GM12878 (cell line): ENCODE measurements at regions not wholly inside any gene's neighbourhood (a gene's known extent, or its start where the extent isn't known, plus 50 kb on each side); places are given as distances from the start of the nearest gene placed in this dataset.

Experiments used
- ATAC-seq: fragments of 200-7000 bp; cut with Tn5 transposase; 3 replicates; pipeline ENCODE4 v1.9.1; 2020; ENCODE audit warnings: mild to moderate bottlenecking, moderate library complexity
- BruUV-seq: library from RNA; stranded (reverse); fragments of 400-500 nt; replicated peaks from 2 replicates; lab custom pipeline; 2021; lab: Mats Ljungman, UMichigan
- CTCF ChIA-PET: fragments of 300-600 bp; sonication (Branson Sonifier 250); formaldehyde crosslinking; extraction: SDS; loops from one replicate; lab custom pipeline; 2021; ENCODE audit warnings: inconsistent platforms; lab: Yijun Ruan, JAX
- POLR2A ChIA-PET: fragments of 350-600 bp; formaldehyde crosslinking; extraction: SDS; loops from one replicate; lab custom pipeline; 2021; ENCODE audit warnings: inconsistent platforms; lab: Charles Lee
- RAD21 ChIA-PET: fragments of 300-600 bp; sonication (Branson Sonifier 250); formaldehyde crosslinking; loops from one replicate; lab custom pipeline; 2023; ENCODE audit warnings: antibody characterized with exemption; ENCODE audit not compliant: unreplicated experiment; lab: Charles Lee
- SMC1A ChIA-PET: fragments of 300-600 bp; sonication (Branson Sonifier 250); formaldehyde crosslinking; loops from one replicate; lab custom pipeline; 2023; ENCODE audit not compliant: unreplicated experiment, uncharacterized antibody; lab: Charles Lee
- DNase-seq: peaks from one replicate; pipeline ENCODE4 v3.0.0-alpha.2; 2011; ENCODE audit warnings: low read depth, low spot score
- FAIRE-seq: peaks from 3 replicates; lab custom pipeline; 2011; peaks lifted over from hg19 to GRCh38; lab: Jason Lieb, UNC
- H2AFZ ChIP-seq: 2 replicates; pipeline ENCODE4 v1.6.0; 2011; ENCODE audit warnings: low read depth, low read length, control low read depth; ENCODE audit not compliant: control insufficient read depth
- H3K27ac ChIP-seq: 2 replicates; pipeline ENCODE4 v1.5.1; 2011; ENCODE audit warnings: control low read depth; ENCODE audit not compliant: control insufficient read depth, insufficient read depth
- H3K27me3 ChIP-seq, 2 experiments: replicated peaks in 1 of 2; 2 replicates each; pipeline versions ENCODE4 v1.6.0 to v1.6.1; 2011; ENCODE audit warnings: low read length in 1 of 2; ENCODE audit not compliant: control insufficient read depth in 2 of 2, insufficient read depth in 2 of 2
- H3K36me3 ChIP-seq, 2 experiments: 2 replicates each; pipeline ENCODE4 v1.5.1; 2011; ENCODE audit warnings: low read length in 1 of 2; ENCODE audit not compliant: control insufficient read depth in 2 of 2, insufficient read depth in 2 of 2
- H3K4me1 ChIP-seq: 2 replicates; pipeline ENCODE4 v1.6.1; 2011; ENCODE audit warnings: mild to moderate bottlenecking, low read length, moderate library complexity, mixed read lengths; ENCODE audit not compliant: control insufficient read depth, insufficient read depth
- H3K4me2 ChIP-seq: 2 replicates; pipeline ENCODE4 v1.6.0; 2011; ENCODE audit warnings: control low read depth; ENCODE audit not compliant: control insufficient read depth, insufficient read depth
- H3K4me3 ChIP-seq: fragments of 200-600 bp; sonication (generic); 2 replicates; pipeline ENCODE4 v1.5.1; 2016
- H3K79me2 ChIP-seq: 2 replicates; pipeline ENCODE4 v1.6.0; 2011; ENCODE audit warnings: low read length; ENCODE audit not compliant: control insufficient read depth, insufficient read depth
- H3K9ac ChIP-seq: 2 replicates; pipeline ENCODE4 v1.8.0; 2011; ENCODE audit warnings: low read length, control low read depth, mixed read lengths; ENCODE audit not compliant: control insufficient read depth, insufficient read depth
- H3K9me3 ChIP-seq: replicated peaks from 3 replicates; pipeline ENCODE4 v1.5.1; 2011; ENCODE audit warnings: mild to moderate bottlenecking, low read length; ENCODE audit not compliant: control insufficient read depth, insufficient read depth
- H4K20me1 ChIP-seq: 2 replicates; pipeline ENCODE4 v1.6.0; 2011; ENCODE audit not compliant: control insufficient read depth, insufficient read depth
- BHLHE40 ChIP-seq, 2 experiments: fragments of 450-650 bp in 1 of 2; IDR thresholded peaks; 2 replicates each; pipeline ENCODE4 v1.6.1; 2011 to 2017; ENCODE audit warnings: low read depth in 2 of 2, borderline replicate concordance in 1 of 2, improper control_type of control experiment in 1 of 2, low read length in 1 of 2, mild to moderate bottlenecking in 1 of 2
- CREB1 ChIP-seq: IDR thresholded peaks from 2 replicates; pipeline ENCODE4 v1.6.1; 2012; ENCODE audit warnings: low read depth, mild to moderate bottlenecking, inconsistent platforms
- CUX1 ChIP-seq: IDR thresholded peaks from 2 replicates; pipeline ENCODE4 v1.6.1; 2012; ENCODE audit warnings: improper control_type of control experiment, low read depth, low read length; ENCODE audit not compliant: insufficient replicate concordance
- JUNB ChIP-seq: IDR thresholded peaks from 2 replicates; pipeline ENCODE4 v1.6.1; 2016; ENCODE audit warnings: antibody characterized with exemption, mild to moderate bottlenecking
- MEF2B ChIP-seq: fragments of 450-650 bp; IDR thresholded peaks from 2 replicates; pipeline ENCODE4 v1.6.1; 2018; ENCODE audit warnings: mild to moderate bottlenecking, moderate library complexity; ENCODE audit not compliant: partially characterized antibody, poor library complexity, severe bottlenecking
- SREBF1 ChIP-seq: IDR thresholded peaks from 2 replicates; pipeline ENCODE4 v1.6.1; 2012; ENCODE audit warnings: mild to moderate bottlenecking, low read length
- SUPT20H ChIP-seq: IDR thresholded peaks from 2 replicates; pipeline ENCODE4 v1.6.1; 2011; ENCODE audit warnings: low read depth, mild to moderate bottlenecking, low read length, moderate library complexity, borderline replicate concordance; ENCODE audit not compliant: control insufficient read depth
- WGBS: methylation state at CpG from one replicate; pipeline ENCODE4 v1.1.6; 2016; ENCODE audit warnings: low lambda C conversion rate; ENCODE audit not compliant: insufficient replicate concordance, insufficient coverage; ENCODE audit errors: missing lambda C conversion rate; 5-methylcytosine and 5-hydroxymethylcytosine counted together
- in situ Hi-C: fragments of 300-500 bp; cut with MboI; formaldehyde crosslinking; loops from 9 replicates; pipeline ENCODE4 v1.14.3; 2018; ENCODE audit warnings: mixed read lengths
- intact Hi-C: fragments of 100-400 bp; cut with micrococcal nuclease; formaldehyde crosslinking; loops from one replicate; pipeline ENCODE4 v1.14.2; 2022; ENCODE audit not compliant: unreplicated experiment

GRCh38 chr20:21941941-21942805 is 236.7 kb downstream of the PAX1 start (continued):
- TF ChIP-seq CUX1 = no peak
- TF ChIP-seq CREB1 = no peak
- no peak for TF ChIP-seq SUPT20H

- DNase-seq (no peak), FAIRE-seq (no peak), ATAC-seq (no peak)
- H3K9ac ChIP-seq = no peak overlapping the region
- RAD21 ChIA-PET = no interaction called here
- H3K4me3 ChIP-seq = no peak overlapping the region
- intact Hi-C loops (no loop called here), in situ Hi-C loops (no loop called here)
- H4K20me1 ChIP-seq = no peaks in the 10 kb centered on the region
- POLR2A ChIA-PET = no interaction called here
- WGBS = 2% methylated on average over 3 of the region's 3 CpGs
- no TSS peak for BruUV-seq
- no peaks in the 10 kb centered on the region for H3K4me1 ChIP-seq
- no peak for TF ChIP-seq SREBF1
- no peak for TF ChIP-seq BHLHE40 (IDR thresholded peaks at IDR 0.05; ENCODE audit: borderline replicate concordance in 1 of 2, low read depth in 2 of 2, low read length in 1 of 2)
- TF ChIP-seq MEF2B = no peak
- TF ChIP-seq JUNB = no peak
- SMC1A ChIA-PET = no interaction called here
- CTCF ChIA-PET = no interaction called here
- no peak overlapping the region for H3K27ac ChIP-seq
- no peaks in the 10 kb centered on the region for H3K79me2 ChIP-seq
- no peak overlapping the region for H3K4me2 ChIP-seq
- no peak overlapping the region for H2AFZ ChIP-seq
- no peaks in the 10 kb centered on the region for H3K27me3 ChIP-seq
- H3K36me3 ChIP-seq = no peaks in the 10 kb centered on the region
- no peaks in the 10 kb centered on the region for H3K9me3 ChIP-seq
Measured at GRCh38 chr20:21936720-21937380, 231.4 kb downstream of the PAX1 start.
